ENCODE measurements at regions not wholly inside any gene's neighbourhood (a gene's known extent, or its start where the extent isn't known, plus 50 kb on each side); places are given as distances from the start of the nearest gene placed in this dataset.

GRCh38 chr9:79020276-79020675, 551.5 kb upstream of the TLE4 start:
- intact Hi-C loops (cut with DNase I) = no loop called here
- Histone ChIP-seq H3K27me3 (no peaks in the 10 kb centered on the region), H3K9me3 (no peaks in the 10 kb centered on the region), H3K36me3 (no peaks in the 10 kb centered on the region), H3K4me1 (ENCODE audit: insufficient read depth) (no peaks in the 10 kb centered on the region), H3K4me3 (no peak overlapping the region), H3K27ac (no peak overlapping the region)
- TF ChIP-seq POLR2A (IDR thresholded peaks at IDR 0.05) = no peak
- no peak for DNase-seq
- WGBS, 3 donors = 81 to 88% (median 86%) methylated on average over 5 of the region's 5 CpGs

GRCh38 chr9:79021084-79021483, 550.7 kb upstream of the TLE4 start:
- intact Hi-C loops (cut with DNase I) = no loop called here
- H3K9me3 ChIP-seq = no peaks in the 10 kb centered on the region
- no peak overlapping the region for H3K27ac ChIP-seq
- no peaks in the 10 kb centered on the region for H3K36me3 ChIP-seq
- WGBS, 3 donors = 91 to 98% (median 97%) methylated on average over 1 of the region's 1 CpG
- no peaks in the 10 kb centered on the region for H3K4me1 ChIP-seq (ENCODE audit: insufficient read depth)
- H3K27me3 ChIP-seq = no peaks in the 10 kb centered on the region
- TF ChIP-seq, protein P1, sequence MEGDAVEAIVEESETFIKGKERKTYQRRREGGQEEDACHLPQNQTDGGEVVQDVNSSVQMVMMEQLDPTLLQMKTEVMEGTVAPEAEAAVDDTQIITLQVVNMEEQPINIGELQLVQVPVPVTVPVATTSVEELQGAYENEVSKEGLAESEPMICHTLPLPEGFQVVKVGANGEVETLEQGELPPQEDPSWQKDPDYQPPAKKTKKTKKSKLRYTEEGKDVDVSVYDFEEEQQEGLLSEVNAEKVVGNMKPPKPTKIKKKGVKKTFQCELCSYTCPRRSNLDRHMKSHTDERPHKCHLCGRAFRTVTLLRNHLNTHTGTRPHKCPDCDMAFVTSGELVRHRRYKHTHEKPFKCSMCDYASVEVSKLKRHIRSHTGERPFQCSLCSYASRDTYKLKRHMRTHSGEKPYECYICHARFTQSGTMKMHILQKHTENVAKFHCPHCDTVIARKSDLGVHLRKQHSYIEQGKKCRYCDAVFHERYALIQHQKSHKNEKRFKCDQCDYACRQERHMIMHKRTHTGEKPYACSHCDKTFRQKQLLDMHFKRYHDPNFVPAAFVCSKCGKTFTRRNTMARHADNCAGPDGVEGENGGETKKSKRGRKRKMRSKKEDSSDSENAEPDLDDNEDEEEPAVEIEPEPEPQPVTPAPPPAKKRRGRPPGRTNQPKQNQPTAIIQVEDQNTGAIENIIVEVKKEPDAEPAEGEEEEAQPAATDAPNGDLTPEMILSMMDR (IDR thresholded peaks at IDR 0.05) = no peak
- TF ChIP-seq POLR2A (IDR thresholded peaks at IDR 0.05) (no peak), EP300 (IDR thresholded peaks at IDR 0.05) (no peak)
- no peak for DNase-seq
- H3K4me3 ChIP-seq = no peak overlapping the region

- DNase-seq = no peak
- Histone ChIP-seq H3K36me3 (no peaks in the 10 kb centered on the region), H3K27me3 (no peaks in the 10 kb centered on the region), H3K27ac (no peak overlapping the region), H3K4me1 (ENCODE audit: insufficient read depth) (no peaks in the 10 kb centered on the region), H3K4me3 (no peak overlapping the region), H3K9me3 (no peaks in the 10 kb centered on the region)
- WGBS, 3 donors = 50 to 59% (median 52%) methylated on average over 3 of the region's 3 CpGs
- intact Hi-C loops (cut with DNase I) = no loop called here
- TF ChIP-seq, protein P1 (IDR thresholded peaks at IDR 0.05) = no peak
- TF ChIP-seq POLR2A (IDR thresholded peaks at IDR 0.05) = no peak
Observed at GRCh38 chr9:79023134-79023580, 548.6 kb upstream of the TLE4 start.

- no peaks in the 10 kb centered on the region for H3K36me3 ChIP-seq
- no peaks in the 10 kb centered on the region for H3K4me1 ChIP-seq (ENCODE audit: insufficient read depth)
- WGBS, 3 donors = 45 to 57% (median 50%) methylated on average over 3 of the region's 3 CpGs
- intact Hi-C loops (cut with DNase I) = no loop called here
- no peak overlapping the region for H3K27ac ChIP-seq
- no peaks in the 10 kb centered on the region for H3K27me3 ChIP-seq
- DNase-seq = no peak
- H3K9me3 ChIP-seq = no peaks in the 10 kb centered on the region
- no peak overlapping the region for H3K4me3 ChIP-seq
- TF ChIP-seq POLR2A (IDR thresholded peaks at IDR 0.05) = no peak
- TF ChIP-seq, protein P1 (IDR thresholded peaks at IDR 0.05) = no peak
- no peak for TF ChIP-seq EP300 (IDR thresholded peaks at IDR 0.05)
Observed at GRCh38 chr9:79026316-79026715, 545.4 kb upstream of the TLE4 start.

GRCh38 chr9:79028101-79028500, 543.7 kb upstream of the TLE4 start:
- no peak overlapping the region for H3K27ac ChIP-seq
- no peaks in the 10 kb centered on the region for H3K27me3 ChIP-seq
- no peaks in the 10 kb centered on the region for H3K36me3 ChIP-seq
- H3K9me3 ChIP-seq = no peaks in the 10 kb centered on the region
- intact Hi-C loops (cut with DNase I) = no loop called here
- no peaks in the 10 kb centered on the region for H3K4me1 ChIP-seq (ENCODE audit: insufficient read depth)
- DNase-seq = no peak
- 1 to 26% (median 3%) methylated on average over 3 of the region's 3 CpGs for WGBS, 3 donors
- TF ChIP-seq POLR2A (IDR thresholded peaks at IDR 0.05) (no peak), EP300 (IDR thresholded peaks at IDR 0.05) (no peak)
- TF ChIP-seq, protein P1 (IDR thresholded peaks at IDR 0.05) = no peak
- H3K4me3 ChIP-seq = no peak overlapping the region

All from ovary (tissue), 7 donors.